GM10266 (cell line): ENCODE measurements at regions not wholly inside any gene's neighbourhood (a gene's known extent, or its start where the extent isn't known, plus 50 kb on each side); places are given as distances from the start of the nearest gene placed in this dataset.
"Not testable (repeated sequence)": the region's sequence is repeated elsewhere in the genome, so short reads cannot be mapped to it uniquely, and the experiment has no call there.

Experiments used
- DNase-seq: peaks from one replicate; pipeline ENCODE4 v3.0.0; 2012; ENCODE audit errors: extremely low spot score
- CTCF ChIP-seq: IDR thresholded peaks from 2 replicates; pipeline ENCODE4 v1.5.1; 2012; ENCODE audit warnings: mild to moderate bottlenecking, low read depth; ENCODE audit not compliant: control insufficient read depth, insufficient read depth; ENCODE audit errors: missing control alignments

- no peak for TF ChIP-seq CTCF
- DNase-seq = no peak
Observed at GRCh38 chr4:53854991-53855568, 209.3 kb downstream of the CHIC2 start.

- TF ChIP-seq CTCF = no peak
- no peak for DNase-seq
Observed at GRCh38 chr4:53852343-53852742, 212.1 kb downstream of the CHIC2 start.

GRCh38 chr4:53847965-53848364 is 216.4 kb downstream of the CHIC2 start:
- no peak for TF ChIP-seq CTCF
- no peak for DNase-seq

- DNase-seq = no peak
- TF ChIP-seq CTCF = no peak
Observed at GRCh38 chr4:53844551-53844950, 219.9 kb downstream of the CHIC2 start.

- no peak for TF ChIP-seq CTCF
- DNase-seq = no peak
Observed at GRCh38 chr4:53844133-53844532, 220.3 kb downstream of the CHIC2 start.

GRCh38 chr4:53841711-53842110 is 222.7 kb downstream of the CHIC2 start:
- no peak for TF ChIP-seq CTCF

GRCh38 chr4:53840643-53841042 is 223.8 kb downstream of the CHIC2 start:
- no peak for DNase-seq
- no peak for TF ChIP-seq CTCF

More at GRCh38 chr4:53841711-53842110, 222.7 kb downstream of the CHIC2 start:
- DNase-seq = no peak

GRCh38 chr4:53833302-53834003 is 231.0 kb downstream of the CHIC2 start:
- DNase-seq = not testable (repeated sequence)
